ENCODE measurements at regions not wholly inside any gene's neighbourhood (a gene's known extent, or its start where the extent isn't known, plus 50 kb on each side); places are given as distances from the start of the nearest gene placed in this dataset.
"Not testable (repeated sequence)": the region's sequence is repeated elsewhere in the genome, so short reads cannot be mapped to it uniquely, and the experiment has no call there.

- no peak for DNase-seq (ENCODE audit: low read depth in 2 of 2)
These were observed 85.9 kb downstream of the ACTBL2 start for GRCh38 chr5:57396701-57397100.

DNA sequence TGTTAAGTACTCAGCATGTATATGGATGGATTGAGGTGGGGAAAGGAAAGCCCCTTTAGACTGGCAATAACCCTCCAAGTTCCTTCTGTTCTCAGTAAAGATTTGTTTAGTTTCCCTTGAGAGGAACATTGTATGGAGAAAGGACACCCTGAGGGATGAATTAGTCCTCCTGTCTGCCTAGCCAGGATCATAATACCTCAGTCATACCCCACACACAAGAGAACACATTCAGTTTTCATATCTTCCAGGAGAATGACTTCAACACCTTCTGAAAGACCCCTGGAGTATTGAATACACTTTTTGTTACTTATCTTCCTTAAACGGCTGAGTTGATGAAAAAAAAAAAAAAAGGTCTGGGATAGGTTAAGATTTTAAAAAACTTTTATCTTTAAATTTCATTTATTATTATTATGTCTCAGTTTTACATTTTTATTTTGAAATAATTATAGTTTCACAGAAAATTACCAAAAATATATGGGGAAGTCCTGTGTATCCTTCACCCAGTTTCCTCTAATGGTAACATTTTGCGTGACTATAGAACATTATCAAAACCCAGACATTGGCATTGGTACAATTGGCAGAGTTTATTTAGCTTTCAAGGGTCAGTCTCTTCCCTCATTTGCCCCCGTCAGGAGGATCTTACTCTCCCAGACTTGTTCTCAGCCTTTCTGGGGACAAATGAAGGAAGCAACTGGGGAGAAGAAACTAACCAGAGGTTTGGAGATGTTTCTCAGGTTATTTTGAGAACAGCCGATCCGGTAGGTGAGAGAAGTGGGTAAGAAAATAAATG lies 88.0 kb downstream of the ACTBL2 start:
- no peak for DNase-seq (ENCODE audit: low read depth in 2 of 2)

DNA sequence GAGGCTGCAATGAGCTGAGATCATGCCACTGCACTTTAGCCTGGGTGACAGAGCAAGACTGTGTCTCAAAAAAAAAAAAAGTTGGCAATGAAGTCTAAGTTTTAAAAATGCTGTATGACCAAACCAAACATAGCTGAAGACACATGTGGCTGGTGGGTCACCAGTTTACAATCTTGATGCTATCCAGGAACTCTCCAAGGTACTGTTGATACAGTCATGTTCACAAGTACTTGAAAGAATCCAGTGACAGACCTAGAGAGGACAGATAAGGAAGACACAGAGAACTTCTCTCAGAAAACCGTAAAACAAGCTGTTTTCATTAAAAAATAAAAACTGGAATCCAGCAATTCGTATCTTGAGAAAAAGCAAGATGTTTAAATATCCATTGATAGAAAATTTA lies 95.7 kb downstream of the ACTBL2 start:
- DNase-seq (ENCODE audit: low read depth in 2 of 2): peak; percentile 15 to 31

DNA sequence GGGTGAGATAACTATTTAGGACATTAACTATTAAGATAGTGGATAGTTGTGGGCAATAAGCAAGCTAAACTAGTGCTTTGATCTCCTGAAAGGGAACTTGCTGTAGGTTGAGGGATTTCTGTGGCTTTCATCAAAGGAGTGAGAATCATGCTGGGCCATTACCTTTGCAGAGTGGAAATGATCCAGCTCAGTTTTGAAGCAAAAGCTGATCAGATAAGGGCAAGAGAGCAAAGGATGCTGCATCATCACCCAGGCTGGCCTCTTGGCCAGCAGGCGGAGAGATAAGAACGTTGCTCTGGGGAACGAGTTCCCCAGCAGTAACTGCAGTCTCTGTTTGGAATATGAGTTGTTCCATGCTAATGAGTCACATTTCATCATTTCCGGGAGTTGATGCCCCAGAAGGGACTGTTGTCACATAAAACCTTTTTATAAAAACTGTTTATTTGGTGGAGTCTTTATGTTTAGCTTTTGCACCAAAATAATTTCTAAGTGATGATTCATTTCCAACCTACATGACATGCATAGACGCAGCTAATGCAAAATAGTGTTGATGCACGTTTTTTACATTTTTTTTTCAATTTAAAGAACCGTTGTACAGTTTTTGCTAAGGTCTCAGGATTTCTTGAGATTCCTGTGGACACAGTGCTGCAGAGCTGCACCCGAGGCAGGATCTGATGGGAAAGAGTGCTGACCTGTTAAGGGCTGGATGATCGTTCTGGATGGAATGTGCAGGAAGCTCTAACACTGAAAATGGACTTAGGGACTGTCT lies 99.3 kb downstream of the ACTBL2 start:
- DNase-seq (ENCODE audit: low read depth in 2 of 2): peak; percentile 62 to 64

DNA sequence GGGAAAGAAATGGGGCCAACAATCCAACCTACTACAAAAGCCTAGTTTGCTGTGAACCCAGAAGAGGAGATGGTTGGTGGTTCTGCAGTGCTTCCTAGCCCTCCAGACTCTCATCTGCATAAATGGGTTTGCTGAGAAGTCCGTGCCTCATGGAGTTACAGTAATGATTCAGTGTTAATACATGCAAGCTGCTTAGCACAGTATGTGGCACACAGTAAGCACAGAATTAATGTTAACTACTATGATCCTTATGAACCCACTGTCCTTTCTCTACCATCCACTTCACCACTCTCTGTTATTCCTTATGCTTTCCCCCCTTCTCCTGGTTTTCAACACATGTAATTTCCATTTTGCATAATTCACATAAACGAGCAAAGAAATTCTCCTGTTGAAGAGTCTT lies 100.0 kb downstream of the ACTBL2 start:
- no peak for DNase-seq (ENCODE audit: low read depth in 2 of 2)

- no peak for DNase-seq (ENCODE audit: low read depth in 2 of 2)
These were observed 112.2 kb downstream of the ACTBL2 start for GRCh38 chr5:57370376-57370775.

- DNase-seq (ENCODE audit: low read depth in 2 of 2): peak; percentile 73 to 79
These were observed 114.6 kb downstream of the ACTBL2 start for GRCh38 chr5:57368010-57368409.

GRCh38 chr5:57366744-57367143 lies 115.9 kb downstream of the ACTBL2 start:
- no peak for DNase-seq (ENCODE audit: low read depth in 2 of 2)

DNA sequence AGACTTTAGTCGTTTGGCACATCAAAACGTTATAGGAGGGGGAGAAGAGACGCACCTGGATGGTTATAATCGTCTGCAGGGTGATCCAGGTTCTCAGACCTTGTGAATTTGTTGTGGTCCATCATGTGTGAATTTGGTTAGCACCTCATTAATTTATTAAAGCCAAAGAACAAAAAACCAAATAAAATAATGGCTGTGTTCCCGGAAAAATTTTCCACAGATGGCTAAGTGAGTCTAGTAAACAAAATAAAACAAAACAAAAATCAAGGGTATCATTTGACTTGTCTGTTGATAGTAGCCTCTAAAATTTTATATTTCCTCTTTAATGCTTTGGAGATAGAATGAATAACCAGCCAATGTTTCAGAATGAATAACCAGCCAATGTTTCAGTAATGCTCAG lies 119.7 kb downstream of the ACTBL2 start:
- no peak for DNase-seq (ENCODE audit: low read depth in 2 of 2)

GRCh38 chr5:57360871-57361270 lies 121.7 kb downstream of the ACTBL2 start:
- DNase-seq (ENCODE audit: low read depth in 2 of 2): no peak

- no peak for DNase-seq (ENCODE audit: low read depth in 2 of 2)
These were observed 123.6 kb downstream of the ACTBL2 start for GRCh38 chr5:57358796-57359592.

DNA sequence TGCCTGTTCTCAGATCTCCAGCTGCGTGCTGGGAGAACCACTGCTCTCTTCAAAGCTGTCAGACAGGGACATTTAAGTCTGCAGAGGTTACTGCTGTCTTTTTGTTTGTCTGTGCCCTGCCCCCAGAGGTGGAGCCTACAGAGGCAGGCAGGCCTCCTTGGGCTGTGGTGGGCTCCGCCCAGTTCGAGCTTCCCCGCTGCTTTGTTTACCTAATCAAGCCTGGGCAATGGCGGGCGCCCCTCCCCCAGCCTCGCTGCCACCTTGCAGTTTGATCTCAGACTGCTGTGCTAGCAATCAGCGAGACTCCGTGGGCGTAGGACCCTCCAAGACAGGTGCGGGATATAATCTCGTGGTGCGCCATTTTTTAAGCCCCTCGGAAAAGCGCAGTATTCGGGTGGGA lies 125.8 kb downstream of the ACTBL2 start:
- DNase-seq (ENCODE audit: low read depth in 2 of 2): not testable (repeated sequence)

GRCh38 chr5:57349214-57349613 lies 133.4 kb downstream of the ACTBL2 start:
- no peak for DNase-seq (ENCODE audit: low read depth in 2 of 2)

- DNase-seq (ENCODE audit: low read depth in 2 of 2): no peak
These were observed 134.1 kb downstream of the ACTBL2 start for GRCh38 chr5:57348376-57349140.

DNA sequence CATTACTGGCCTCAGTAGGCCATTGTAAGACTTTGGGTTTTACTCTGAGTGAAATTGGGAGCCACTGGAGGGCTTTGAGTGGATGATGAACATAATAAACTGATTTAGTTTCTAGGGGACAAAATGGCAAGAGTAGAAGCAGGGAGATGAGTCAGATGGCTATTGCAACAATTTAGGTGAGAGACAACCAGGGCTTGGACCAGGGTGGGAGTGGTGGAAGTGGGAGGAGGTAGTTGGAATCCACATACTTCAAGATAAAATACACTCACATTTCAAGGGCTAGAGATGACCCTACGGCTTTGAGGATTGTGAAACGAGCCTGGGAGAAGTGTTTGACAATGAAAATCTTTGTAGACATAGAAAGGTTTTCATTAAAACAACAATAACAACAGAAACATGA lies 136.3 kb downstream of the ACTBL2 start:
- no peak for DNase-seq (ENCODE audit: low read depth in 2 of 2)

GRCh38 chr5:57341380-57341979 lies 141.1 kb downstream of the ACTBL2 start:
- DNase-seq (ENCODE audit: low read depth in 2 of 2): no peak

- no peak for DNase-seq (ENCODE audit: low read depth in 2 of 2)
These were observed 141.9 kb downstream of the ACTBL2 start for GRCh38 chr5:57340681-57341080.

GRCh38 chr5:57339521-57339920 lies 143.1 kb downstream of the ACTBL2 start:
- no peak for DNase-seq (ENCODE audit: low read depth in 2 of 2)

- no peak for DNase-seq (ENCODE audit: low read depth in 2 of 2)
These were observed 143.7 kb downstream of the ACTBL2 start for GRCh38 chr5:57338868-57339340.

GRCh38 chr5:57338068-57338867 lies 144.3 kb downstream of the ACTBL2 start:
- no peak for DNase-seq (ENCODE audit: low read depth in 2 of 2)

All from fibroblast of skin of left biceps (primary cell).